WI38 (cell line): ENCODE measurements at regions not wholly inside any gene's neighbourhood (a gene's known extent, or its start where the extent isn't known, plus 50 kb on each side); places are given as distances from the start of the nearest gene placed in this dataset.

Experiments used
- H3K4me3 ChIP-seq: 2 replicates; pipeline ENCODE4 v1.5.1; 2011; ENCODE audit warnings: low read depth, mild to moderate bottlenecking, control low read depth, low read length
- CTCF ChIP-seq: IDR thresholded peaks from 2 replicates; pipeline ENCODE4 v1.5.1; 2012; ENCODE audit warnings: low read depth, mild to moderate bottlenecking, control low read depth, low read length

GRCh38 chr3:66103729-66104128 lies 65.0 kb upstream of the MAGI1 start:
- H3K4me3 ChIP-seq: no peak overlapping the region
- TF ChIP-seq CTCF: no peak

GRCh38 chr3:66101901-66102300 lies 63.2 kb upstream of the MAGI1 start:
- H3K4me3 ChIP-seq: no peak overlapping the region
- TF ChIP-seq CTCF: no peak

GRCh38 chr3:66099541-66100065 lies 60.9 kb upstream of the MAGI1 start:
- no peak overlapping the region for H3K4me3 ChIP-seq
- TF ChIP-seq CTCF: no peak

GRCh38 chr3:66098436-66098835 lies 59.7 kb upstream of the MAGI1 start:
- TF ChIP-seq CTCF: no peak
- no peak overlapping the region for H3K4me3 ChIP-seq

GRCh38 chr3:66097647-66098046 lies 58.9 kb upstream of the MAGI1 start:
- no peak for TF ChIP-seq CTCF
- no peak overlapping the region for H3K4me3 ChIP-seq

GRCh38 chr3:66095295-66096001 lies 56.7 kb upstream of the MAGI1 start:
- no peak for TF ChIP-seq CTCF
- H3K4me3 ChIP-seq: no peak overlapping the region

GRCh38 chr3:66093981-66094380 lies 55.3 kb upstream of the MAGI1 start:
- no peak overlapping the region for H3K4me3 ChIP-seq
- no peak for TF ChIP-seq CTCF
